Caco-2 (cell line): ENCODE measurements at regions not wholly inside any gene's neighbourhood (a gene's known extent, or its start where the extent isn't known, plus 50 kb on each side); places are given as distances from the start of the nearest gene placed in this dataset.

Source experiments
- BruUV-seq: library from RNA; stranded (reverse); fragments of 400-500 nt; replicated peaks from 2 replicates; lab custom pipeline; 2021; lab: Mats Ljungman, UMichigan
- CTCF ChIA-PET: fragments of 300-600 bp; sonication (Branson Sonifier 250); formaldehyde crosslinking; loops from one replicate; lab custom pipeline; 2022; ENCODE audit warnings: antibody characterized with exemption; lab: Charles Lee
- POLR2A ChIA-PET: fragments of 300-600 bp; sonication (Branson Sonifier 250); formaldehyde crosslinking; loops from one replicate; lab custom pipeline; 2022; ENCODE audit warnings: antibody characterized with exemption; lab: Charles Lee
- DNase-seq, 2 experiments: peaks; one replicate each; pipeline versions ENCODE4 v3.0.0 to v3.0.0-alpha.2; 2020 to 2022
- H3K27me3 ChIP-seq: replicated peaks from 2 replicates; pipeline ENCODE4 v1.6.0; 2011; ENCODE audit warnings: low read length; ENCODE audit not compliant: control insufficient read depth, insufficient read depth
- H3K36me3 ChIP-seq: 2 replicates; pipeline ENCODE4 v1.5.1; 2011; ENCODE audit warnings: low read length; ENCODE audit not compliant: control insufficient read depth, insufficient read depth
- H3K4me1 ChIP-seq: fragments of 250-450 bp; sonication (Bioruptor Pico); 2 replicates; pipeline ENCODE4 v1.5.1; 2020; ENCODE audit warnings: mild to moderate bottlenecking
- H3K4me3 ChIP-seq: 2 replicates; pipeline ENCODE4 v1.5.1; 2011; ENCODE audit warnings: low read depth, mild to moderate bottlenecking, control low read depth, low read length
- H3K9me3 ChIP-seq: fragments of 250-450 bp; sonication (Bioruptor Pico); 2 replicates; pipeline ENCODE4 v1.5.1; 2020; ENCODE audit warnings: mild to moderate bottlenecking, moderate library complexity
- H3K27ac Mint-ChIP-seq: one replicate; pipeline ENCODE4 v1.8.0; 2022; ENCODE audit warnings: mixed read lengths; ENCODE audit not compliant: unreplicated experiment
- H3K27me3 Mint-ChIP-seq: one replicate; pipeline ENCODE4 v1.8.0; 2022; ENCODE audit warnings: mixed read lengths; ENCODE audit not compliant: insufficient read depth, unreplicated experiment
- H3K36me3 Mint-ChIP-seq: one replicate; pipeline ENCODE4 v1.8.0; 2022; ENCODE audit warnings: mild to moderate bottlenecking, mixed read lengths; ENCODE audit not compliant: insufficient read depth, unreplicated experiment
- H3K4me1 Mint-ChIP-seq: one replicate; pipeline ENCODE4 v1.8.0; 2022; ENCODE audit warnings: low read depth, mixed read lengths; ENCODE audit not compliant: unreplicated experiment
- H3K4me3 Mint-ChIP-seq: one replicate; pipeline ENCODE4 v1.8.0; 2022; ENCODE audit warnings: mild to moderate bottlenecking, moderate library complexity, mixed read lengths; ENCODE audit not compliant: unreplicated experiment
- H3K9me3 Mint-ChIP-seq: one replicate; pipeline ENCODE4 v1.8.0; 2022; ENCODE audit warnings: mixed read lengths; ENCODE audit not compliant: unreplicated experiment
- intact Hi-C: fragments of 100-400 bp; cut with micrococcal nuclease; formaldehyde crosslinking; loops from one replicate; pipeline ENCODE4 v1.10.0; 2022; ENCODE audit not compliant: unreplicated experiment
- TF ChIP-seq, protein P1 (sequence below), 2 experiments: fragments of 200-600 bp in 1 of 2; IDR thresholded peaks; 1 replicate in 1 of 2; 2 replicates in 1 of 2; pipeline versions ENCODE4 v1.5.1 to v1.8.0; 2011 to 2022; ENCODE audit warnings: antibody characterized with exemption in 1 of 2, control low read depth in 1 of 2, inconsistent platforms in 1 of 2, low read depth in 1 of 2, low read length in 1 of 2, mild to moderate bottlenecking in 1 of 2, moderate library complexity in 1 of 2; ENCODE audit not compliant: insufficient read depth in 1 of 2, severe bottlenecking in 1 of 2, unreplicated experiment in 1 of 2

DNA sequence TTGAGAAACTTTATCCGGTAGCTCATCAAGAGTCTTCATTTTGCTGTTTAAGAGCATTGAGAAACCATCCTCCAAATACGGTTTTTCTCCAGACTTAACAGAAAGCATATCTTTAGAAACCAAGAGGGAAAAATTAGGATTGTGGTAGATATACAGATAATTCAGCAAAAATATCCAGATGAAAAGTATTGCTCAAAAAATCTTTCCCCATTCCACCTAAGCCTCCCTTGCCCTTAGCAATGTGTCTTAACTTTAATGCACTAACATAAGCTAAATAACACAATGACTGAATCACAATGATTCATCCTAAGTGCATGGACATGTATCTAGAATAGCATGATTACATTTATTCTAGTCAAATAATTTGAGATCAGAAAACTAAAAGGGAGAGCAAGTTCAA is 130.3 kb upstream of the TARS1 start:
- no peaks in the 10 kb centered on the region for H3K36me3 Mint-ChIP-seq
- POLR2A ChIA-PET: no interaction called here
- Histone ChIP-seq H3K9me3 (no peaks in the 10 kb centered on the region), H3K4me1 (peaks cover 9% of the 10 kb centered on the region; the same call in 1 of the 2 replicates), H3K4me3 (no peak overlapping the region), H3K27me3 (no peaks in the 10 kb centered on the region), H3K36me3 (no peaks in the 10 kb centered on the region)
- TF ChIP-seq, protein P1, sequence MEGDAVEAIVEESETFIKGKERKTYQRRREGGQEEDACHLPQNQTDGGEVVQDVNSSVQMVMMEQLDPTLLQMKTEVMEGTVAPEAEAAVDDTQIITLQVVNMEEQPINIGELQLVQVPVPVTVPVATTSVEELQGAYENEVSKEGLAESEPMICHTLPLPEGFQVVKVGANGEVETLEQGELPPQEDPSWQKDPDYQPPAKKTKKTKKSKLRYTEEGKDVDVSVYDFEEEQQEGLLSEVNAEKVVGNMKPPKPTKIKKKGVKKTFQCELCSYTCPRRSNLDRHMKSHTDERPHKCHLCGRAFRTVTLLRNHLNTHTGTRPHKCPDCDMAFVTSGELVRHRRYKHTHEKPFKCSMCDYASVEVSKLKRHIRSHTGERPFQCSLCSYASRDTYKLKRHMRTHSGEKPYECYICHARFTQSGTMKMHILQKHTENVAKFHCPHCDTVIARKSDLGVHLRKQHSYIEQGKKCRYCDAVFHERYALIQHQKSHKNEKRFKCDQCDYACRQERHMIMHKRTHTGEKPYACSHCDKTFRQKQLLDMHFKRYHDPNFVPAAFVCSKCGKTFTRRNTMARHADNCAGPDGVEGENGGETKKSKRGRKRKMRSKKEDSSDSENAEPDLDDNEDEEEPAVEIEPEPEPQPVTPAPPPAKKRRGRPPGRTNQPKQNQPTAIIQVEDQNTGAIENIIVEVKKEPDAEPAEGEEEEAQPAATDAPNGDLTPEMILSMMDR (IDR thresholded peaks at IDR 0.05; ENCODE audit: insufficient read depth in 1 of 2, low read depth in 1 of 2, low read length in 1 of 2, severe bottlenecking in 1 of 2, unreplicated experiment in 1 of 2): no peak
- no peak overlapping the region for H3K27ac Mint-ChIP-seq
- DNase-seq: no peak
- CTCF ChIA-PET: no interaction called here
- peaks cover 4% of the 10 kb centered on the region for H3K27me3 Mint-ChIP-seq
- no peak overlapping the region for H3K4me3 Mint-ChIP-seq
- intact Hi-C loops: no loop called here
- H3K9me3 Mint-ChIP-seq: peaks cover 7% of the 10 kb centered on the region
- H3K4me1 Mint-ChIP-seq: peaks cover 6% of the 10 kb centered on the region
- BruUV-seq: no TSS peak

DNA sequence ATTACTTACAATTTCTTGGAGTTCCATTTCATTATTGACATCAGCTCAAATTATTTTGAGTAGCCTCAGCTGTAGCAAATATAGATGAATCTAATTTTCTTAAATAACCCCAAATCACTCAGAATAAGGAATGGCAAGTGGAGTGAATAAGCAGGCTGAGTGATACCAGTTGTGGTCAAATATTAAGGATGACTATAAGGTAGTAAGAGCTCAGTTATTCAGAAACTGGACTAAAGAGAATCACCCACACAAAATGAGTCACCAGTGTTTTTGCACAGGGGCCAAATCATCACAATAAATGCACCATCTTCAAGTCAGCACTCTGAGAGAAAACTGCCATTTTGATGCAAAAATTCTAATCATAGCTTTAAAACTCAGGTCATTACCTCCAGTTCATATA is 128.9 kb upstream of the TARS1 start:
- intact Hi-C loops: no loop called here
- ChIA-PET POLR2A (no interaction called here), CTCF (no interaction called here)
- no peak overlapping the region for H3K4me3 ChIP-seq
- no peaks in the 10 kb centered on the region for H3K36me3 ChIP-seq
- peaks cover 9% of the 10 kb centered on the region; the same call in 1 of the 2 replicates for H3K4me1 ChIP-seq
- DNase-seq: no peak
- Mint-ChIP-seq H3K27me3 (peaks cover 2% of the 10 kb centered on the region), H3K4me3 (no peak overlapping the region), H3K27ac (no peak overlapping the region), H3K36me3 (no peaks in the 10 kb centered on the region), H3K4me1 (peaks cover 6% of the 10 kb centered on the region), H3K9me3 (no peaks in the 10 kb centered on the region)
- H3K27me3 ChIP-seq: no peaks in the 10 kb centered on the region
- no TSS peak for BruUV-seq
- TF ChIP-seq, protein P1 (IDR thresholded peaks at IDR 0.05; ENCODE audit: insufficient read depth in 1 of 2, low read depth in 1 of 2, low read length in 1 of 2, severe bottlenecking in 1 of 2, unreplicated experiment in 1 of 2): no peak
- H3K9me3 ChIP-seq: no peaks in the 10 kb centered on the region

DNA sequence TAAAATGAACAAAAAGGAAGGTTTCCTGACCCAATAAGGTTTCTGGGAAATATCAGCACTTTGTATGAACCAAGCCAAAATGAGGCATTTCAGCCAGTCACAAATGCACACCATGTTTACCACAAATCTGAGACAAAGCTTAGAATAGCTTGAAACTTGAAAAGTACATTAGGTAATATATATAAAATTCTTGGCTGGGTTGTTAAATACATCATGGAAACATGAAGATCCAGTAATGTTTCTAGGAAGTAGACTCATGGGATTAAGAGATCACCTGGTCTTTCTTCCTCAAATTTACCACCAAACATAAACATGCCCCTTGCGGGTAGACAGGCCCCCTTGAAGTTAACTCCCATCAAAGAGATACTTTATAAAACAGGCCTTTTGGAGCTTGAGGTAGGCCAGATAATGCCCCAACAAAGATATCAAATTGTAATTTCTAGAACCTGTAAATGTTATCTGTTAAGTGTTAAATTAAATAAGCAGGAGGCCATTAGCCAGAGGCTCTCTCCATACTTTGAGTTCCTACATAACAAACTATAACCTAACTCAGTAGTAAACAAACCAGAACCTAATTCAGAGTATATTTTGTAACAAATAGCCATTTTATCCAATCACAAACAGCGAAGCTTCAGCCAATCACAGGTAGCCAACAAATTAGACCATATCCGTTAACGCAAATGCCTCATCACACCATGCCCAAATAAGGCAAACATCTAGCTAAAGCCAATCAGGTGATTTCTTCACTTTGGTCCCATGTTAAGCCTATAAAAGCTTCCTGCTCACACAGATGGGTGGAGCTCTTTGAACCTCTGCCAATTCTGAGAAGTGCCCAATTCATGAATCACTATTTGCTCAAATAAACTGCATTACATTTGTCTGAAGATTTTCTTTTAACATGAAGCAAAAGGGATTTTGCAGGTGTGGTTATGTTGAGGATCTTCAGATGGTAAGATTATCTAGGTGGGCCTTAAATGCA is 127.9 kb upstream of the TARS1 start:
- TF ChIP-seq, protein P1 (IDR thresholded peaks at IDR 0.05; ENCODE audit: insufficient read depth in 1 of 2, low read depth in 1 of 2, low read length in 1 of 2, severe bottlenecking in 1 of 2, unreplicated experiment in 1 of 2): no peak
- no TSS peak for BruUV-seq
- Mint-ChIP-seq H3K4me3 (no peak overlapping the region), H3K27me3 (peaks cover 2% of the 10 kb centered on the region), H3K36me3 (no peaks in the 10 kb centered on the region), H3K4me1 (peaks cover 6% of the 10 kb centered on the region), H3K27ac (no peak overlapping the region), H3K9me3 (no peaks in the 10 kb centered on the region)
- ChIA-PET CTCF (no interaction called here), POLR2A (no interaction called here)
- DNase-seq: no peak
- intact Hi-C loops: no loop called here
- Histone ChIP-seq H3K4me3 (no peak overlapping the region), H3K36me3 (no peaks in the 10 kb centered on the region), H3K9me3 (no peaks in the 10 kb centered on the region), H3K27me3 (no peaks in the 10 kb centered on the region), H3K4me1 (peaks cover 9% of the 10 kb centered on the region; the same call in 1 of the 2 replicates)
